BLaER1 treated with 17β-estradiol and CSF1 and Interleukin-3, amounts not matched to agents 10 nM and 100 nM (cell line): ENCODE measurements at regions not wholly inside any gene's neighbourhood (a gene's known extent, or its start where the extent isn't known, plus 50 kb on each side); places are given as distances from the start of the nearest gene placed in this dataset.
"Not testable (repeated sequence)": the region's sequence is repeated elsewhere in the genome, so short reads cannot be mapped to it uniquely, and the experiment has no call there.

Source experiments
- H3K27ac ChIP-seq, 11 experiments: shearing (Covaris generic); formaldehyde crosslinking; 2 replicates each; pipeline ENCODE4 v1.8.1; 2022
- H3K27me3 ChIP-seq, 11 experiments: shearing (Covaris generic); formaldehyde crosslinking; 2 replicates each; pipeline ENCODE4 v1.8.1; 2022
- H3K36me3 ChIP-seq, 11 experiments: shearing (Covaris generic); formaldehyde crosslinking; 2 replicates each; pipeline ENCODE4 v1.8.1; 2022
- H3K4me1 ChIP-seq, 10 experiments: shearing (Covaris generic); formaldehyde crosslinking; 2 replicates each; pipeline ENCODE4 v1.8.1; 2022
- H3K4me2 ChIP-seq, 11 experiments: shearing (Covaris generic); formaldehyde crosslinking; 2 replicates each; pipeline ENCODE4 v1.8.1; 2022
- H3K4me3 ChIP-seq, 10 experiments: shearing (Covaris generic); formaldehyde crosslinking; 2 replicates each; pipeline ENCODE4 v1.8.1; 2022
- H3K9ac ChIP-seq, 11 experiments: shearing (Covaris generic); formaldehyde crosslinking; 2 replicates each; pipeline ENCODE4 v1.8.1; 2022
- H3K9me3 ChIP-seq, 11 experiments: shearing (Covaris generic); formaldehyde crosslinking; replicated peaks in 1 of 11; 2 replicates each; pipeline ENCODE4 v1.8.1; 2022
- H4K20me1 ChIP-seq, 11 experiments: shearing (Covaris generic); formaldehyde crosslinking; 2 replicates each; pipeline ENCODE4 v1.8.1; 2022
- Cebpa-rat ChIP-seq, 11 experiments: shearing (Covaris generic); IDR thresholded peaks; 2 replicates each; pipeline ENCODE4 v1.8.1; 2022

- Histone ChIP-seq H3K9me3 (no peaks in the 10 kb centered on the region), H3K9ac (no peak overlapping the region), H3K27ac (no peak overlapping the region), H3K36me3 (no peaks in the 10 kb centered on the region), H3K4me2 (no peak overlapping the region), H3K4me1 (no peaks in the 10 kb centered on the region), H3K4me3 (no peak overlapping the region), H4K20me1 (no peaks in the 10 kb centered on the region), H3K27me3 (no peaks in the 10 kb centered on the region)
- TF ChIP-seq Cebpa-rat (IDR thresholded peaks at IDR 0.05) = no peak
Measured at GRCh38 chr3:145678401-145678800, 482.6 kb downstream of the PLOD2 start.

GRCh38 chr3:145681181-145681580 is 479.8 kb downstream of the PLOD2 start:
- H4K20me1 ChIP-seq = no peaks in the 10 kb centered on the region
- no peak overlapping the region for H3K9ac ChIP-seq
- no peaks in the 10 kb centered on the region for H3K27me3 ChIP-seq
- no peaks in the 10 kb centered on the region for H3K4me1 ChIP-seq
- TF ChIP-seq Cebpa-rat (IDR thresholded peaks at IDR 0.05) = no peak
- H3K4me2 ChIP-seq = no peak overlapping the region
- no peaks in the 10 kb centered on the region for H3K36me3 ChIP-seq
- H3K9me3 ChIP-seq = no peaks in the 10 kb centered on the region
- H3K4me3 ChIP-seq = no peak overlapping the region
- H3K27ac ChIP-seq = no peak overlapping the region

GRCh38 chr3:145687978-145688377 is 473.0 kb downstream of the PLOD2 start:
- H3K27me3 ChIP-seq, H3K27ac ChIP-seq, H3K4me3 ChIP-seq, H3K9ac ChIP-seq, H3K9me3 ChIP-seq, H3K36me3 ChIP-seq, H4K20me1 ChIP-seq, H3K4me1 ChIP-seq, H3K4me2 ChIP-seq: not testable (repeated sequence)

GRCh38 chr3:145692751-145693150 is 468.2 kb downstream of the PLOD2 start:
- Histone ChIP-seq H3K9ac (no peak overlapping the region), H3K4me1 (no peaks in the 10 kb centered on the region), H4K20me1 (no peaks in the 10 kb centered on the region), H3K4me2 (no peak overlapping the region), H3K4me3 (no peak overlapping the region), H3K36me3 (no peaks in the 10 kb centered on the region), H3K27me3 (no peaks in the 10 kb centered on the region), H3K9me3 (no peaks in the 10 kb centered on the region), H3K27ac (no peak overlapping the region)
- no peak for TF ChIP-seq Cebpa-rat (IDR thresholded peaks at IDR 0.05)

- H3K4me2 ChIP-seq = no peak overlapping the region
- no peaks in the 10 kb centered on the region for H3K27me3 ChIP-seq
- no peaks in the 10 kb centered on the region for H3K36me3 ChIP-seq
- no peaks in the 10 kb centered on the region for H3K4me1 ChIP-seq
- no peak overlapping the region for H3K9ac ChIP-seq
- no peaks in the 10 kb centered on the region for H3K9me3 ChIP-seq
- no peaks in the 10 kb centered on the region for H4K20me1 ChIP-seq
- no peak for TF ChIP-seq Cebpa-rat (IDR thresholded peaks at IDR 0.05)
- H3K27ac ChIP-seq = no peak overlapping the region
- no peak overlapping the region for H3K4me3 ChIP-seq
Measured at GRCh38 chr3:145696011-145696410, 465.0 kb downstream of the PLOD2 start.

- Histone ChIP-seq H3K27ac (no peak overlapping the region), H3K36me3 (no peaks in the 10 kb centered on the region), H3K4me2 (no peak overlapping the region), H3K4me1 (no peaks in the 10 kb centered on the region), H4K20me1 (no peaks in the 10 kb centered on the region), H3K27me3 (no peaks in the 10 kb centered on the region), H3K9ac (no peak overlapping the region), H3K9me3 (no peaks in the 10 kb centered on the region), H3K4me3 (no peak overlapping the region)
- TF ChIP-seq Cebpa-rat (IDR thresholded peaks at IDR 0.05) = no peak
Measured at GRCh38 chr3:145698250-145698649, 462.7 kb downstream of the PLOD2 start.

- Histone ChIP-seq H4K20me1 (no peaks in the 10 kb centered on the region), H3K27me3 (no peaks in the 10 kb centered on the region), H3K4me1 (no peaks in the 10 kb centered on the region), H3K27ac (no peak overlapping the region), H3K4me3 (no peak overlapping the region), H3K36me3 (no peaks in the 10 kb centered on the region), H3K9me3 (no peaks in the 10 kb centered on the region), H3K4me2 (no peak overlapping the region), H3K9ac (no peak overlapping the region)
- no peak for TF ChIP-seq Cebpa-rat (IDR thresholded peaks at IDR 0.05)
Measured at GRCh38 chr3:145698749-145699148, 462.2 kb downstream of the PLOD2 start.

GRCh38 chr3:145704020-145704419 is 457.0 kb downstream of the PLOD2 start:
- Histone ChIP-seq H3K27ac (no peak overlapping the region), H4K20me1 (no peaks in the 10 kb centered on the region), H3K9ac (no peak overlapping the region), H3K4me2 (no peak overlapping the region), H3K27me3 (no peaks in the 10 kb centered on the region), H3K36me3 (no peaks in the 10 kb centered on the region), H3K4me3 (no peak overlapping the region), H3K4me1 (no peaks in the 10 kb centered on the region), H3K9me3 (no peaks in the 10 kb centered on the region)
- TF ChIP-seq Cebpa-rat (IDR thresholded peaks at IDR 0.05) = no peak

- H3K9ac ChIP-seq, H3K4me1 ChIP-seq, H3K9me3 ChIP-seq, H3K4me2 ChIP-seq, H3K36me3 ChIP-seq, H3K4me3 ChIP-seq, H4K20me1 ChIP-seq, H3K27me3 ChIP-seq, H3K27ac ChIP-seq: not testable (repeated sequence)
Measured at GRCh38 chr3:145709779-145710178, 451.2 kb downstream of the PLOD2 start.

GRCh38 chr3:145716519-145716918 is 444.5 kb downstream of the PLOD2 start:
- H3K4me1 ChIP-seq = no peaks in the 10 kb centered on the region

GRCh38 chr3:145719114-145719513 is 441.9 kb downstream of the PLOD2 start:
- H3K4me3 ChIP-seq = no peak overlapping the region
- H3K27me3 ChIP-seq = no peaks in the 10 kb centered on the region
- H3K9me3 ChIP-seq = no peaks in the 10 kb centered on the region
- H3K27ac ChIP-seq = no peak overlapping the region
- no peaks in the 10 kb centered on the region for H4K20me1 ChIP-seq
- H3K4me2 ChIP-seq = no peak overlapping the region
- H3K36me3 ChIP-seq = no peaks in the 10 kb centered on the region
- no peak for TF ChIP-seq Cebpa-rat (IDR thresholded peaks at IDR 0.05)
- H3K4me1 ChIP-seq = no peaks in the 10 kb centered on the region
- no peak overlapping the region for H3K9ac ChIP-seq

More at GRCh38 chr3:145716519-145716918, 444.5 kb downstream of the PLOD2 start:
- no peaks in the 10 kb centered on the region for H3K9me3 ChIP-seq
- H3K27ac ChIP-seq = no peak overlapping the region
- no peaks in the 10 kb centered on the region for H4K20me1 ChIP-seq
- H3K36me3 ChIP-seq = no peaks in the 10 kb centered on the region
- no peak overlapping the region for H3K9ac ChIP-seq
- no peak overlapping the region for H3K4me2 ChIP-seq
- H3K27me3 ChIP-seq = no peaks in the 10 kb centered on the region
- no peak for TF ChIP-seq Cebpa-rat (IDR thresholded peaks at IDR 0.05)
- H3K4me3 ChIP-seq = no peak overlapping the region
